Gastroesophageal sphincter (tissue), 4 donors: ENCODE measurements at regions not wholly inside any gene's neighbourhood (a gene's known extent, or its start where the extent isn't known, plus 50 kb on each side); places are given as distances from the start of the nearest gene placed in this dataset.

Experiments used
- ATAC-seq: fragments of 150-250 bp; one replicate; pipeline ENCODE4 v1.9.1; 2016; ENCODE audit warnings: mild to moderate bottlenecking, moderate library complexity
- H3K27ac ChIP-seq, 4 donors: fragments of 200-600 bp; sonication (generic) in 3 of 4; 1 replicate in 3 of 4; 2 replicates in 1 of 4; pipeline ENCODE4 v1.5.1; 2016 to 2019
- H3K27me3 ChIP-seq: fragments of 200-600 bp; sonication (generic); one replicate; pipeline ENCODE4 v1.5.1; 2019
- H3K36me3 ChIP-seq, 2 donors: fragments of 200-600 bp; sonication (generic); one replicate each; pipeline ENCODE4 v1.5.1; 2019; ENCODE audit warnings: control low read depth in 1 of 2
- H3K4me1 ChIP-seq, 3 donors: fragments of 200-600 bp; sonication (generic); 1 replicate in 2 of 3; 2 replicates in 1 of 3; pipeline ENCODE4 v1.5.1; 2016 to 2019; ENCODE audit warnings: control low read depth in 2 of 3
- H3K4me3 ChIP-seq, 2 donors: fragments of 200-600 bp; sonication (generic); one replicate each; pipeline ENCODE4 v1.5.1; 2019; ENCODE audit warnings: mild to moderate bottlenecking in 1 of 2, moderate library complexity in 1 of 2
- H3K9me3 ChIP-seq, 3 donors: fragments of 200-600 bp; sonication (generic); one replicate each; pipeline ENCODE4 v1.5.1; 2017 to 2019; ENCODE audit warnings: control low read depth in 2 of 3
- CTCF ChIP-seq, 4 experiments: fragments of 200-600 bp in 2 of 4; fragments of 450-650 bp in 2 of 4; sonication (generic) in 1 of 4; IDR thresholded peaks; one replicate each; pipeline ENCODE4 v1.5.1; 2017 to 2019; ENCODE audit warnings: antibody characterized with exemption in 4 of 4, mild to moderate bottlenecking in 2 of 4, moderate library complexity in 2 of 4
- EP300 ChIP-seq: sonication (generic); formaldehyde crosslinking; IDR thresholded peaks from one replicate; pipeline ENCODE4 v1.6.1; 2017; ENCODE audit warnings: antibody characterized with exemption, mild to moderate bottlenecking
- POLR2A ChIP-seq, 2 donors: fragments of 450-650 bp; IDR thresholded peaks; one replicate each; pipeline ENCODE4 v1.6.1; 2017; ENCODE audit warnings: antibody characterized with exemption in 2 of 2, mild to moderate bottlenecking in 2 of 2, moderate library complexity in 1 of 2
- POLR2AphosphoS5 ChIP-seq: sonication (generic); formaldehyde crosslinking; IDR thresholded peaks from one replicate; pipeline ENCODE4 v1.6.1; 2017; ENCODE audit warnings: antibody characterized with exemption
- WGBS, 2 donors: methylation state at CpG; one replicate each; pipeline ENCODE4 v1.1.5; 2018; ENCODE audit warnings: low coverage in 1 of 2; 5-methylcytosine and 5-hydroxymethylcytosine counted together

DNA sequence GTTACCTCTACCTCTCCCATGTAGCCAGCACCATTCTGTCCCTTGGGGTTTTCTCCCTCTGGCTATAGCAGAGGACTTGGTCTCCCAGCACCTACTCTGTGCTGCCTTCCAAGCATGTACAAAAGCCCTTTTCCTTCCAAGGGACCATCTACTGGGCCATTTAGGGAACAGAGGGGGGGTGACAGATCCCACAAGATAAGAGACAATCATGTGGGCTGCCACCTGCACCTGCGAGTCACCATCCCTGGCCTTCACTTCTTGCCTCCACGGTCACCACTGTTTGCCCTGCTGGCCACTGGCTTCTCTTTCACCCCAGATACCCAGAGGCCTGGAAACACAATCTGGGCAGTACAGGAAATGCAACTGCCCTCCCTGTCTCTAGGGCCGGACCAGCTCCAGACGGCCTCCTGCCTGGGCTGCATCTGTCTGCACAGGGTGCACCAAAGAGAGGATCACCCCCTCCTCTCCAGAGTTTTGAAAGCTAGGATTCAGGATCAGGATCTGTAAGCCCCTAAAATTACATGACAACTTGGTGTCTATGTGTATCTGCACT lies 160.8 kb upstream of the NECTIN1 start:
- no peak for ATAC-seq
- 64% methylated on average over 4 of the region's 4 CpGs; no CpG with 5 or more reads in 1 of the 2 donors for WGBS, 2 donors
- Histone ChIP-seq H3K4me1 (no peaks in the 10 kb centered on the region), H3K27me3 (peaks cover 74% of the 10 kb centered on the region), H3K4me3 (no peak overlapping the region), H3K27ac (no peak overlapping the region), H3K36me3 (no peaks in the 10 kb centered on the region), H3K9me3 (no peaks in the 10 kb centered on the region)
- TF ChIP-seq POLR2A (IDR thresholded peaks at IDR 0.05): no peak
- no peak for TF ChIP-seq EP300
- no peak for TF ChIP-seq POLR2AphosphoS5
- no peak for TF ChIP-seq CTCF (IDR thresholded peaks at IDR 0.05)

DNA sequence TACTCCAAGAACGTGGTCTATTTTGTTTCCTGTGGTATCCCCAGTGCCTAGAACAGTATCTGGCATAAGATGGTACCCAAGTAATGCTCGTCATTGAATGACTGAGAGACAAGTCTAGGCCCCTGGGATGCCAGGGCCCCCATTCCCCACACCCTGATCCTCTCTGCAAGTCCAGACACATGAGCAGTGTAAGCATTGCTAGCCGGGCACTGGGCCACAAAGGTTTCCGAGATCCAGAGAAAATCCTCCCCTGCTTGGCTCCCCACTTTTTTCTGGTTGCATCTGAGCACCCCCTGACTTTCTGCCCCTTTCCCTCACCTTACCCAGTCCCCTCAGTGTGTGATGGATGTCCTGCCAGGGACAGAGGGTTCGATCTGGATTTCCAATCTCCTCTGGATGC lies 160.1 kb upstream of the NECTIN1 start:
- 60 to 82% methylated on average over 2 to 4 of the region's 5 CpGs for WGBS, 2 donors
- Histone ChIP-seq H3K9me3 (no peaks in the 10 kb centered on the region), H3K27ac (no peak overlapping the region), H3K36me3 (no peaks in the 10 kb centered on the region), H3K27me3 (peaks cover 72% of the 10 kb centered on the region), H3K4me1 (no peaks in the 10 kb centered on the region), H3K4me3 (no peak overlapping the region)
- no peak for TF ChIP-seq EP300
- TF ChIP-seq CTCF (IDR thresholded peaks at IDR 0.05): no peak
- TF ChIP-seq POLR2AphosphoS5: no peak
- no peak for TF ChIP-seq POLR2A (IDR thresholded peaks at IDR 0.05)
- ATAC-seq: no peak

- Histone ChIP-seq H3K9me3 (no peaks in the 10 kb centered on the region), H3K27ac (no peak overlapping the region), H3K4me3 (no peak overlapping the region), H3K4me1 (no peaks in the 10 kb centered on the region), H3K27me3 (peaks cover 62% of the 10 kb centered on the region), H3K36me3 (no peaks in the 10 kb centered on the region)
- ATAC-seq: no peak
- TF ChIP-seq POLR2AphosphoS5 (no peak), EP300 (no peak), POLR2A (IDR thresholded peaks at IDR 0.05) (no peak), CTCF (IDR thresholded peaks at IDR 0.05) (no peak)
- WGBS, 2 donors: 39 to 68% methylated on average over 3 to 5 of the region's 5 CpGs
Observed at GRCh38 chr11:119888119-119888518, 159.1 kb upstream of the NECTIN1 start.

DNA sequence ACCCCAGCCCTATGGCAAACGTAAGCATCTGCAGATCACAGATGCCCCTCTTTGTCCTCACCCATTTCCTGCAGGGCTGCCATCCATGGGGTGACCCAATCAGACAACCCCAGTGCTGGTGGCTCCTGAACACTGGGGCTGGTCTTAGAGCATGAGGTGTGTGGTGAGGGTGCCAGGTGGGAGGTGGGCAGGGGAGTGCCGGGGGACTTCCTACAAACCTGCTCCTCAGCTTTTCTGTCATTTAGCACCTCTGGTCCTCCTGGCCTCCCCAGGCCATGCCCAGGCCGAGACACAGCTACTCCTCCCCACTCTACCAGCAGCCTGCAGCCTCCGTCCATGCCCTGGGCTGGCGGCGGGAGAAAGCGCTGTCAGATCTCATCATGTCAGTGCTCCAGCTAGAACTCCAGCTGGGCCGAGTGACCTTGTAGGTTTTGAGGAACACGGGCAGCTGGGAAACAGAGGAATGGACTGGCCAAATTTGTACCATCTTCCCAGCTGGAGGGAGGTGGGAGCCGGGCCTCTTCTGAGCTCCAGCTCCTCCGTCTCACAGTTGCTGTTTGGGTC lies 157.7 kb upstream of the NECTIN1 start:
- H3K4me3 ChIP-seq: no peak overlapping the region
- peaks cover 56% of the 10 kb centered on the region for H3K27me3 ChIP-seq
- no peaks in the 10 kb centered on the region for H3K4me1 ChIP-seq
- ATAC-seq: no peak
- no peaks in the 10 kb centered on the region for H3K36me3 ChIP-seq
- 93% methylated on average over 5 of the region's 11 CpGs; no CpG with 5 or more reads in 1 of the 2 donors for WGBS, 2 donors
- H3K27ac ChIP-seq: no peak overlapping the region
- TF ChIP-seq EP300: no peak
- TF ChIP-seq CTCF (IDR thresholded peaks at IDR 0.05): no peak
- TF ChIP-seq POLR2AphosphoS5: no peak
- TF ChIP-seq POLR2A (IDR thresholded peaks at IDR 0.05): no peak
- no peaks in the 10 kb centered on the region for H3K9me3 ChIP-seq

GRCh38 chr11:119885861-119886567 lies 157.0 kb upstream of the NECTIN1 start:
- Histone ChIP-seq H3K27me3 (peaks cover 51% of the 10 kb centered on the region), H3K4me1 (no peaks in the 10 kb centered on the region), H3K9me3 (no peaks in the 10 kb centered on the region), H3K36me3 (no peaks in the 10 kb centered on the region), H3K27ac (no peak overlapping the region), H3K4me3 (no peak overlapping the region)
- TF ChIP-seq EP300 (no peak), POLR2A (IDR thresholded peaks at IDR 0.05) (no peak), CTCF (IDR thresholded peaks at IDR 0.05) (no peak), POLR2AphosphoS5 (no peak)
- 57 to 63% methylated on average over 2 of the region's 5 CpGs for WGBS, 2 donors
- no peak for ATAC-seq
